Left lung (tissue), 4 donors: ENCODE measurements at regions not wholly inside any gene's neighbourhood (a gene's known extent, or its start where the extent isn't known, plus 50 kb on each side); places are given as distances from the start of the nearest gene placed in this dataset.

Experiments used
- ATAC-seq: fragments of 200-7000 bp; cut with Tn5 transposase; one replicate; pipeline ENCODE4 v1.9.1; 2020; ENCODE audit warnings: moderate library complexity
- DNase-seq, 4 donors: peaks; one replicate each; pipeline ENCODE4 v3.0.0-alpha.2; 2013 to 2020
- H3K27ac ChIP-seq, 2 donors: fragments of 200-600 bp; sonication (generic) in 1 of 2; one replicate each; pipeline versions ENCODE4 v1.5.0 to v1.8.0; 2020 to 2021
- H3K27me3 ChIP-seq, 2 donors: fragments of 200-600 bp; sonication (generic) in 1 of 2; one replicate each; pipeline versions ENCODE4 v1.5.0 to v1.8.0; 2020 to 2021
- H3K36me3 ChIP-seq, 2 donors: fragments of 200-600 bp; sonication (generic) in 1 of 2; one replicate each; pipeline versions ENCODE4 v1.5.0 to v1.8.0; 2020 to 2021
- H3K4me1 ChIP-seq, 2 donors: fragments of 200-600 bp; one replicate each; pipeline ENCODE4 v1.8.0; 2021
- H3K4me3 ChIP-seq, 2 donors: fragments of 200-600 bp; sonication (generic) in 1 of 2; one replicate each; pipeline versions ENCODE4 v1.5.0 to v1.8.0; 2020 to 2021; ENCODE audit warnings: mild to moderate bottlenecking in 1 of 2
- H3K9me3 ChIP-seq, 2 donors: fragments of 200-600 bp; sonication (generic) in 1 of 2; one replicate each; pipeline versions ENCODE4 v1.5.0 to v1.8.0; 2020 to 2021
- intact Hi-C, 2 donors: fragments of 100-400 bp; cut with DNase I; formaldehyde crosslinking; loops; one replicate each; pipeline versions ENCODE4 v1.11.2 to v1.14.2; 2022
- TF ChIP-seq, protein P1 (sequence below), 2 donors: fragments of 200-600 bp; sonication (generic) in 1 of 2; IDR thresholded peaks; one replicate each; pipeline versions ENCODE4 v1.5.0 to v1.8.0; 2021; ENCODE audit warnings: antibody characterized with exemption in 2 of 2
- donor health status: DM: no; HTN: yes; CAD: no.
- donor health status: DM: no; HTN: no; CAD: no.

DNA sequence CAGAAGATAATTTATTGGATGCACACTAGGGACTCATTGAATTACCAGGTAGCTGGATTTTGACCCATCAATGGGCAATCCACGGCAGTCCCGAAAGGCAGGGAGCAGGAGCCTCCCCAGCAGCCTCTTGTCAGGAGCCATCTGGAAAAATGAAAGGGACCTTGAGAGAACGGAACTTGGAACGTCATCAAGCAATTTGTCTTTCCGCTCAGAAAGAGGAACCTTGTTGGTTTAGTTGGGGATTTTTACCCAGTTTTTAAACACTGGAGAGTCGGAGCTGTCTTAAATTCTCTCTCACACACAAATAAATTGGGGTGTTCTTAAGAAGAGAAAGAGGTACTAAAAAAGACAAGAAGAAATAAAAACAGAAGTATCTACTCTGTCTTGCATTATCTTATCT lies 1351.7 kb upstream of the TMEM132C start:
- H3K9me3 ChIP-seq = peaks cover 0 to 8% of the 10 kb centered on the region in 2 donors
- intact Hi-C loops = no loop called here
- H3K4me1 ChIP-seq = no peaks in the 10 kb centered on the region
- peaks cover 0 to 4% of the 10 kb centered on the region in 2 donors for H3K27me3 ChIP-seq
- H3K36me3 ChIP-seq = no peaks in the 10 kb centered on the region
- no peak for DNase-seq
- TF ChIP-seq, protein P1, sequence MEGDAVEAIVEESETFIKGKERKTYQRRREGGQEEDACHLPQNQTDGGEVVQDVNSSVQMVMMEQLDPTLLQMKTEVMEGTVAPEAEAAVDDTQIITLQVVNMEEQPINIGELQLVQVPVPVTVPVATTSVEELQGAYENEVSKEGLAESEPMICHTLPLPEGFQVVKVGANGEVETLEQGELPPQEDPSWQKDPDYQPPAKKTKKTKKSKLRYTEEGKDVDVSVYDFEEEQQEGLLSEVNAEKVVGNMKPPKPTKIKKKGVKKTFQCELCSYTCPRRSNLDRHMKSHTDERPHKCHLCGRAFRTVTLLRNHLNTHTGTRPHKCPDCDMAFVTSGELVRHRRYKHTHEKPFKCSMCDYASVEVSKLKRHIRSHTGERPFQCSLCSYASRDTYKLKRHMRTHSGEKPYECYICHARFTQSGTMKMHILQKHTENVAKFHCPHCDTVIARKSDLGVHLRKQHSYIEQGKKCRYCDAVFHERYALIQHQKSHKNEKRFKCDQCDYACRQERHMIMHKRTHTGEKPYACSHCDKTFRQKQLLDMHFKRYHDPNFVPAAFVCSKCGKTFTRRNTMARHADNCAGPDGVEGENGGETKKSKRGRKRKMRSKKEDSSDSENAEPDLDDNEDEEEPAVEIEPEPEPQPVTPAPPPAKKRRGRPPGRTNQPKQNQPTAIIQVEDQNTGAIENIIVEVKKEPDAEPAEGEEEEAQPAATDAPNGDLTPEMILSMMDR (IDR thresholded peaks at IDR 0.05) = no peak
- ATAC-seq = no peak
- no peak overlapping the region for H3K27ac ChIP-seq
- H3K4me3 ChIP-seq = no peak overlapping the region

DNA sequence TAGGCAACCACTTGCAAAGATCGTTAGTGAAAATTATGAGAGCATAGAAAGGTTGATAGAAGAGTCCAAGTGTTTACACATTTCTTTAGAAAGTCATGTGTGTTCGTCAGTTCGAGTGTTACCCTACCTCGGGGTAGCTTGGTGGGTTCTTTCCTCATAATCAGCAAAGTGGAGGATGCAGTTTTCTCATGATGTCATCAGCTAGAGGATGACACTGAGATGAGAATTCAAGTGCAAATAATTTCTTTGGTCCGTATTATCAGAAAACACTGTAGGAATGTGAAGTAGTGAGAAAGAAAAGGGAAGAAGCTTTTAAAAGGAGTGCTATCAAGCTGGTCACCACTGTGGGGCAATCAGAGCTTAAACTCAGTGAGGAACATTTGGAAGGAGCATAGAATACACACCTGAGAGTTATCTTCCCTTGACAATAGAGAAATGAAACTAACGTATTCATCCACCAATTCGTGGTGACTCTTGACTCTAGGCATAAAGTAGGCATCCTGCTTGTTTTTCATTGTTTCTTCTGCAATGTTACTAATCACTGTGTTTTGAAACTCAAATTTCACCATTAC lies 1340.9 kb upstream of the TMEM132C start:
- Histone ChIP-seq H3K4me1 (no peaks in the 10 kb centered on the region), H3K9me3 (no peaks in the 10 kb centered on the region), H3K27ac (no peak overlapping the region), H3K4me3 (no peak overlapping the region), H3K27me3 (no peaks in the 10 kb centered on the region), H3K36me3 (no peaks in the 10 kb centered on the region)
- TF ChIP-seq, protein P1 (IDR thresholded peaks at IDR 0.05) = no peak
- ATAC-seq (no peak), DNase-seq (no peak)
- intact Hi-C loops = no loop called here

DNA sequence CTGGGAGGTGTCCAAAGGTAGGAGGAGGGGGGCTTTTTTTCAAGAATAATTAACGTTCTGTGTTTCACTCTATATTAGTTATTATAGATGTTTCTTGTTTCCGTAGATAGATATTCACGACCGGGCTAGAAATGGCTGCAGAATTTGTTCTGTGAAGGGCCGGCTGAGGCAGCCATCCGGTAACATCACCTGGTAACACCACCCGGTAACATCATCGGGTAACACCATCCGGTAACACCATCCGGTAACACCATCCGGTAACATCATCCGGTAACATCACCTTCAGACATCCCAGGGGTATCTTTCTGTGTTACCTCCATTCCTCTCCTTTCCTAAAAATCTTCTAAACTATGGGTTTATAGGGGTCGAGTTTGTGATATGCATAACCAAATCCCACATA lies 1336.7 kb upstream of the TMEM132C start:
- DNase-seq = no peak
- no peaks in the 10 kb centered on the region for H3K4me1 ChIP-seq
- TF ChIP-seq, protein P1 (IDR thresholded peaks at IDR 0.05) = no peak
- H3K27me3 ChIP-seq = no peaks in the 10 kb centered on the region
- ATAC-seq = no peak
- no peak overlapping the region for H3K27ac ChIP-seq
- no peak overlapping the region for H3K4me3 ChIP-seq
- intact Hi-C loops = no loop called here
- H3K36me3 ChIP-seq = no peaks in the 10 kb centered on the region
- H3K9me3 ChIP-seq = no peaks in the 10 kb centered on the region

DNA sequence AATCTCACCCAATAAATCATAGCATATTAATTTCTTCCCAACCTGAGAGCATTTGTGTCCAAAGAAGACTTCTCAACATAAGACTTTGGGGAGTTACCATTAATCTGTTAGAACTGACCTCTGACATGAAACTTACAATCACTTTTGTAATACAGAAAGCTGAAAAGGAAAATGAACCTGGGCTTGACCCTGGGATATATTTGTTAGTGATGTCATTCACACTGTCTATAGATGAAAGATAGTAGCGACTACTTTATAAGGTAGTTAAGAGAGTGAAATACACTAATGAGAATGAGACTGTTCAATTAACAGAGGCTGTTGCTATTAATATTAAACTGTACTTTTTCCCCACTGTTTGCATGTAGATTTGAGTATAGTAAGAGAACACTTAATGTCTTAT lies 1334.8 kb upstream of the TMEM132C start:
- TF ChIP-seq, protein P1 (IDR thresholded peaks at IDR 0.05) = no peak
- no peak for ATAC-seq
- Histone ChIP-seq H3K36me3 (no peaks in the 10 kb centered on the region), H3K27me3 (no peaks in the 10 kb centered on the region), H3K4me1 (no peaks in the 10 kb centered on the region), H3K4me3 (no peak overlapping the region), H3K9me3 (no peaks in the 10 kb centered on the region), H3K27ac (no peak overlapping the region)
- intact Hi-C loops = no loop called here
- DNase-seq = no peak

DNA sequence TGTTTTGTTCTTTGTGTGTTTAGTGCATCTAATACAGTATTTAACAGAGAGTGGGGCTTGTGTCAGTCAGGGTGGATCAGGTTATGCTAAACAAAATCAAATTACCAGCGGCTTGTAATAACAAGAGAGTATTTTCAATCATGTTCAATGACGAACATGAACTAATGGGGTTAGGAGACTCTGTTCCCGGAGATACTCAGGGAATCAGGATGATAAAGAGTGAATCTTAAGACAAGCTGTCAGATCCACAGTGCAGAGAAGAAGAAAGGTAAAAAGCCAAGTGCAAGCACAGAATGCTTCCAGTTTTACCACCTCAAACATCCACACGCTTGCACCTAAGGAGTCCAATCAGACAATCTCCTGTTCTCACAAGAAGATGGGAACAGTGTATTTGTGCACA lies 1331.5 kb upstream of the TMEM132C start:
- TF ChIP-seq, protein P1 (IDR thresholded peaks at IDR 0.05) = no peak
- no peak overlapping the region for H3K4me3 ChIP-seq

More for the DNA sequence above, 1331.5 kb upstream of the TMEM132C start:
- H3K27me3 ChIP-seq = no peaks in the 10 kb centered on the region
- H3K27ac ChIP-seq = no peak overlapping the region
- no peaks in the 10 kb centered on the region for H3K36me3 ChIP-seq
- ATAC-seq (no peak), DNase-seq (no peak)
- H3K4me1 ChIP-seq = no peaks in the 10 kb centered on the region
- intact Hi-C loops = no loop called here
- no peaks in the 10 kb centered on the region for H3K9me3 ChIP-seq
